Gastrocnemius medialis (tissue), 4 donors: ENCODE measurements at regions not wholly inside any gene's neighbourhood (a gene's known extent, or its start where the extent isn't known, plus 50 kb on each side); places are given as distances from the start of the nearest gene placed in this dataset.

Experiments
- ATAC-seq, 2 donors: fragments of 150-250 bp; one replicate each; pipeline ENCODE4 v1.9.1; 2016
- DNase-seq, 2 donors: peaks; one replicate each; pipeline ENCODE4 v3.0.0-alpha.2; 2019
- H3K27ac ChIP-seq, 4 donors: fragments of 200-600 bp; sonication (generic); 1 replicate in 1 of 4; 2 replicates in 3 of 4; pipeline ENCODE4 v1.5.1; 2016 to 2018; ENCODE audit warnings: mild to moderate bottlenecking in 2 of 4, moderate library complexity in 1 of 4
- H3K27me3 ChIP-seq, 3 donors: fragments of 200-600 bp; sonication (generic) in 2 of 3; 1 replicate in 1 of 3; 2 replicates in 2 of 3; pipeline versions ENCODE4 v1.5.1 to v1.6.0; 2016 to 2019; ENCODE audit warnings: mild to moderate bottlenecking in 1 of 3, moderate library complexity in 1 of 3
- H3K36me3 ChIP-seq, 2 donors: fragments of 200-600 bp; sonication (generic) in 1 of 2; one replicate each; pipeline ENCODE4 v1.5.1; 2017 to 2018
- H3K4me1 ChIP-seq, 2 donors: fragments of 200-600 bp; sonication (generic) in 1 of 2; one replicate each; pipeline ENCODE4 v1.5.1; 2016 to 2017; ENCODE audit warnings: mild to moderate bottlenecking in 2 of 2
- H3K4me3 ChIP-seq, 4 donors: fragments of 200-600 bp; sonication (generic) in 3 of 4; 1 replicate in 1 of 4; 2 replicates in 3 of 4; pipeline ENCODE4 v1.5.1; 2016 to 2019; ENCODE audit warnings: mild to moderate bottlenecking in 2 of 4
- H3K9me3 ChIP-seq, 3 donors: fragments of 200-600 bp; sonication (generic) in 2 of 3; 1 replicate in 1 of 3; 2 replicates in 2 of 3; pipeline ENCODE4 v1.5.1; 2016 to 2019
- CTCF ChIP-seq, 5 experiments: fragments of 450-650 bp in 3 of 5; fragments of 200-600 bp in 2 of 5; sonication (generic) in 2 of 5; IDR thresholded peaks in 4 of 5; conservative IDR thresholded peaks in 1 of 5; 1 replicate in 4 of 5; 2 replicates in 1 of 5; pipeline ENCODE4 v1.5.1; 2016 to 2019; ENCODE audit warnings: antibody characterized with exemption in 5 of 5, mild to moderate bottlenecking in 3 of 5, moderate library complexity in 3 of 5
- POLR2A ChIP-seq, 2 donors: fragments of 450-650 bp; IDR thresholded peaks; one replicate each; pipeline ENCODE4 v1.6.1; 2017; ENCODE audit warnings: antibody characterized with exemption in 2 of 2, mild to moderate bottlenecking in 2 of 2, moderate library complexity in 2 of 2
- in situ Hi-C, 4 donors: fragments of 200-750 bp; cut with MboI; loops; one replicate each; pipeline versions ENCODE4 v1.15.0 to v1.8.0; 2017; ENCODE audit warnings: low sequenced_read_pairs in 4 of 4
- intact Hi-C: fragments of 100-400 bp; cut with DNase I; formaldehyde crosslinking; loops from one replicate; pipeline ENCODE4 v1.15.1; 2023; ENCODE audit warnings: low total_unique reads

GRCh38 chr5:118016396-118016795, 972.0 kb downstream of the DTWD2 start:
- no peak for DNase-seq
- H3K9me3 ChIP-seq = no peaks in the 10 kb centered on the region
- no peaks in the 10 kb centered on the region for H3K36me3 ChIP-seq
- no peak for ATAC-seq
- H3K27ac ChIP-seq = no peak overlapping the region
- H3K4me3 ChIP-seq = no peak overlapping the region
- TF ChIP-seq POLR2A (IDR thresholded peaks at IDR 0.05) = no peak
- TF ChIP-seq CTCF (IDR thresholded peaks at IDR 0.05 in 4 of 5, conservative IDR thresholded peaks at IDR 0.05 in 1 of 5) = no peak
- in situ Hi-C loops (no loop called here), intact Hi-C loops (no loop called here)
- no peaks in the 10 kb centered on the region for H3K27me3 ChIP-seq
- H3K4me1 ChIP-seq = no peaks in the 10 kb centered on the region

- H3K4me3 ChIP-seq = no peak overlapping the region
- H3K4me1 ChIP-seq = no peaks in the 10 kb centered on the region
- DNase-seq = no peak
- in situ Hi-C loops = no loop called here
- H3K27ac ChIP-seq = no peak overlapping the region
- TF ChIP-seq CTCF (IDR thresholded peaks at IDR 0.05 in 4 of 5, conservative IDR thresholded peaks at IDR 0.05 in 1 of 5) (no peak), POLR2A (IDR thresholded peaks at IDR 0.05) (no peak)
- ATAC-seq = no peak
- H3K9me3 ChIP-seq = no peaks in the 10 kb centered on the region
- intact Hi-C loops = no loop called here
- H3K27me3 ChIP-seq = no peaks in the 10 kb centered on the region
- H3K36me3 ChIP-seq = no peaks in the 10 kb centered on the region
These were observed 972.8 kb downstream of the DTWD2 start for GRCh38 chr5:118015511-118015910.

GRCh38 chr5:118009741-118010297, 978.5 kb downstream of the DTWD2 start:
- H3K27ac ChIP-seq = no peak overlapping the region
- ATAC-seq = no peak
- in situ Hi-C loops (no loop called here), intact Hi-C loops (no loop called here)
- no peaks in the 10 kb centered on the region for H3K4me1 ChIP-seq
- no peaks in the 10 kb centered on the region for H3K36me3 ChIP-seq
- H3K9me3 ChIP-seq = no peaks in the 10 kb centered on the region
- DNase-seq = no peak
- TF ChIP-seq CTCF (IDR thresholded peaks at IDR 0.05 in 4 of 5, conservative IDR thresholded peaks at IDR 0.05 in 1 of 5) (no peak), POLR2A (IDR thresholded peaks at IDR 0.05) (no peak)
- no peak overlapping the region for H3K4me3 ChIP-seq
- H3K27me3 ChIP-seq = no peaks in the 10 kb centered on the region

GRCh38 chr5:118008779-118009178, 979.6 kb downstream of the DTWD2 start:
- Histone ChIP-seq H3K27me3 (no peaks in the 10 kb centered on the region), H3K9me3 (no peaks in the 10 kb centered on the region), H3K36me3 (no peaks in the 10 kb centered on the region), H3K4me3 (no peak overlapping the region), H3K4me1 (no peaks in the 10 kb centered on the region), H3K27ac (no peak overlapping the region)
- ATAC-seq (no peak), DNase-seq (no peak)
- intact Hi-C loops (no loop called here), in situ Hi-C loops (no loop called here)
- no peak for TF ChIP-seq CTCF (IDR thresholded peaks at IDR 0.05 in 4 of 5, conservative IDR thresholded peaks at IDR 0.05 in 1 of 5)
- no peak for TF ChIP-seq POLR2A (IDR thresholded peaks at IDR 0.05)

- Histone ChIP-seq H3K9me3 (no peaks in the 10 kb centered on the region), H3K4me1 (no peaks in the 10 kb centered on the region), H3K4me3 (no peak overlapping the region), H3K27ac (no peak overlapping the region), H3K27me3 (no peaks in the 10 kb centered on the region), H3K36me3 (no peaks in the 10 kb centered on the region)
- intact Hi-C loops (no loop called here), in situ Hi-C loops (no loop called here)
- no peak for TF ChIP-seq POLR2A (IDR thresholded peaks at IDR 0.05)
- TF ChIP-seq CTCF (IDR thresholded peaks at IDR 0.05 in 4 of 5, conservative IDR thresholded peaks at IDR 0.05 in 1 of 5) = no peak
- no peak for ATAC-seq
- no peak for DNase-seq
These were observed 981.1 kb downstream of the DTWD2 start for GRCh38 chr5:118007262-118007661.
